Smooth muscle cell (in vitro differentiated cells): ENCODE measurements at regions not wholly inside any gene's neighbourhood (a gene's known extent, or its start where the extent isn't known, plus 50 kb on each side); places are given as distances from the start of the nearest gene placed in this dataset.

Experiments
- DNase-seq: peaks from one replicate; lab custom pipeline; 2025; ENCODE audit not compliant: unreplicated experiment; lab: John Stamatoyannopoulos, UW
- H2AFZ ChIP-seq: fragments of 200-600 bp; sonication (generic); 2 replicates; pipeline ENCODE4 v1.6.0; 2016; ENCODE audit warnings: antibody characterized with exemption, low read depth, mild to moderate bottlenecking
- H3F3A ChIP-seq: fragments of 200-600 bp; sonication (generic); 2 replicates; pipeline ENCODE4 v1.6.0; 2017; ENCODE audit warnings: antibody characterized with exemption, low read depth
- H3K27ac ChIP-seq: fragments of 200-600 bp; sonication (generic); 2 replicates; pipeline ENCODE4 v1.5.1; 2016; ENCODE audit warnings: low read depth, mild to moderate bottlenecking
- H3K27me3 ChIP-seq: fragments of 200-600 bp; sonication (generic); 2 replicates; pipeline ENCODE4 v1.6.1; 2016; ENCODE audit warnings: low read depth, mild to moderate bottlenecking
- H3K36me3 ChIP-seq: fragments of 200-600 bp; sonication (generic); 2 replicates; pipeline ENCODE4 v1.5.1; 2016; ENCODE audit warnings: low read depth
- H3K4me1 ChIP-seq: fragments of 200-600 bp; sonication (generic); 2 replicates; pipeline ENCODE4 v1.5.1; 2016; ENCODE audit warnings: low read depth
- H3K4me2 ChIP-seq: fragments of 200-600 bp; sonication (generic); 2 replicates; pipeline ENCODE4 v1.6.0; 2016; ENCODE audit warnings: mild to moderate bottlenecking
- H3K4me3 ChIP-seq: fragments of 200-600 bp; sonication (generic); 2 replicates; pipeline ENCODE4 v1.5.1; 2016; ENCODE audit warnings: mild to moderate bottlenecking
- H3K79me2 ChIP-seq: fragments of 200-600 bp; sonication (generic); 2 replicates; pipeline ENCODE4 v1.6.0; 2016; ENCODE audit warnings: low read depth, mild to moderate bottlenecking
- H3K9ac ChIP-seq: fragments of 200-600 bp; sonication (generic); 2 replicates; pipeline ENCODE4 v1.6.0; 2016; ENCODE audit warnings: low read depth
- H3K9me3 ChIP-seq: fragments of 200-600 bp; sonication (generic); replicated peaks from 2 replicates; pipeline ENCODE4 v1.5.1; 2016; ENCODE audit warnings: low read depth
- H4K20me1 ChIP-seq: fragments of 200-600 bp; sonication (generic); 2 replicates; pipeline ENCODE4 v1.6.0; 2016; ENCODE audit warnings: low read depth
- WGBS: methylation state at CpG from one replicate; pipeline ENCODE4 v1.1.7; 2016; ENCODE audit warnings: low lambda C conversion rate; 5-methylcytosine and 5-hydroxymethylcytosine counted together
- TF ChIP-seq, protein P1 (sequence below): fragments of 200-600 bp; sonication (generic); IDR thresholded peaks from 2 replicates; pipeline ENCODE4 v1.5.1; 2017; ENCODE audit warnings: borderline replicate concordance, mild to moderate bottlenecking, antibody characterized with exemption; ENCODE audit not compliant: insufficient read depth, poor library complexity, severe bottlenecking

- no peak overlapping the region for H3K9ac ChIP-seq
- no peaks in the 10 kb centered on the region for H3K9me3 ChIP-seq
- DNase-seq, result no peak
- no peaks in the 10 kb centered on the region for H3K79me2 ChIP-seq
- peaks cover 2% of the 10 kb centered on the region for H3K4me1 ChIP-seq
- H2AFZ ChIP-seq, result no peak overlapping the region
- no peak overlapping the region for H3K27ac ChIP-seq
- TF ChIP-seq, protein P1, sequence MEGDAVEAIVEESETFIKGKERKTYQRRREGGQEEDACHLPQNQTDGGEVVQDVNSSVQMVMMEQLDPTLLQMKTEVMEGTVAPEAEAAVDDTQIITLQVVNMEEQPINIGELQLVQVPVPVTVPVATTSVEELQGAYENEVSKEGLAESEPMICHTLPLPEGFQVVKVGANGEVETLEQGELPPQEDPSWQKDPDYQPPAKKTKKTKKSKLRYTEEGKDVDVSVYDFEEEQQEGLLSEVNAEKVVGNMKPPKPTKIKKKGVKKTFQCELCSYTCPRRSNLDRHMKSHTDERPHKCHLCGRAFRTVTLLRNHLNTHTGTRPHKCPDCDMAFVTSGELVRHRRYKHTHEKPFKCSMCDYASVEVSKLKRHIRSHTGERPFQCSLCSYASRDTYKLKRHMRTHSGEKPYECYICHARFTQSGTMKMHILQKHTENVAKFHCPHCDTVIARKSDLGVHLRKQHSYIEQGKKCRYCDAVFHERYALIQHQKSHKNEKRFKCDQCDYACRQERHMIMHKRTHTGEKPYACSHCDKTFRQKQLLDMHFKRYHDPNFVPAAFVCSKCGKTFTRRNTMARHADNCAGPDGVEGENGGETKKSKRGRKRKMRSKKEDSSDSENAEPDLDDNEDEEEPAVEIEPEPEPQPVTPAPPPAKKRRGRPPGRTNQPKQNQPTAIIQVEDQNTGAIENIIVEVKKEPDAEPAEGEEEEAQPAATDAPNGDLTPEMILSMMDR, result no peak
- no peak overlapping the region for H3K4me2 ChIP-seq
- 71% methylated on average over 3 of the region's 3 CpGs for WGBS
- no peak overlapping the region for H3K4me3 ChIP-seq
- H3K36me3 ChIP-seq, result no peaks in the 10 kb centered on the region
- H3K27me3 ChIP-seq, result no peaks in the 10 kb centered on the region
- H3F3A ChIP-seq, result no peaks in the 10 kb centered on the region
- no peaks in the 10 kb centered on the region for H4K20me1 ChIP-seq
Observed at GRCh38 chr4:117821834-117822233, 212.5 kb upstream of the NDST3 start.

- Histone ChIP-seq H3K4me2 (no peak overlapping the region), H3K9me3 (no peaks in the 10 kb centered on the region), H3K9ac (no peak overlapping the region), H4K20me1 (no peaks in the 10 kb centered on the region), H3K79me2 (no peaks in the 10 kb centered on the region), H3F3A (no peaks in the 10 kb centered on the region), H3K27ac (no peak overlapping the region), H3K36me3 (no peaks in the 10 kb centered on the region), H3K4me3 (no peak overlapping the region), H3K4me1 (no peaks in the 10 kb centered on the region), H2AFZ (no peak overlapping the region), H3K27me3 (no peaks in the 10 kb centered on the region)
- no peak for DNase-seq
- 91% methylated on average over 3 of the region's 3 CpGs for WGBS
- TF ChIP-seq, protein P1, result no peak
Observed at GRCh38 chr4:117823388-117823787, 210.9 kb upstream of the NDST3 start.

DNA sequence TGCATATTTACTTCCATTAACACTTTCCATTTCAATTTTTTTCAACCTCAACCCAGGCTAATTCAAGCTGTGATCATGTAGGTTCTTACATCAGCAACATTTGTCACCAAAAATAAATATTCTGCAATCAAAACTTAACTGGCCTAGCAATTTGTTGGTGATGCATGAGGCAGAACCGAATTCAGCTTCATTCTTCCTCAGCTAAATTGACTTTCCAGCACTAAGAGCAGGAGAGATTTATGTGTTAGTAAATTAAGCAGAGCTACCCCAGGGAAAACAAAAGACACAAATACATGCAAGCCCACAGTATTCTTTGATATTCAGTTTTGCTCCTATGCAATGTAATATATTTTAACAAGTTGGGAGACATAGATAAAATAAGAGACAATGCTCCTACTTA, 208.7 kb upstream of the NDST3 start:
- H3K4me2 ChIP-seq, result no peak overlapping the region
- H3F3A ChIP-seq, result no peaks in the 10 kb centered on the region
- WGBS, result 73% methylated on average over 1 of the region's 1 CpG
- H3K9me3 ChIP-seq, result no peaks in the 10 kb centered on the region
- H3K36me3 ChIP-seq, result no peaks in the 10 kb centered on the region
- H4K20me1 ChIP-seq, result no peaks in the 10 kb centered on the region
- no peak overlapping the region for H3K27ac ChIP-seq
- TF ChIP-seq, protein P1, result no peak
- no peak overlapping the region for H2AFZ ChIP-seq
- no peaks in the 10 kb centered on the region for H3K27me3 ChIP-seq
- no peaks in the 10 kb centered on the region for H3K79me2 ChIP-seq
- no peaks in the 10 kb centered on the region for H3K4me1 ChIP-seq
- no peak for DNase-seq
- no peak overlapping the region for H3K9ac ChIP-seq
- no peak overlapping the region for H3K4me3 ChIP-seq

DNA sequence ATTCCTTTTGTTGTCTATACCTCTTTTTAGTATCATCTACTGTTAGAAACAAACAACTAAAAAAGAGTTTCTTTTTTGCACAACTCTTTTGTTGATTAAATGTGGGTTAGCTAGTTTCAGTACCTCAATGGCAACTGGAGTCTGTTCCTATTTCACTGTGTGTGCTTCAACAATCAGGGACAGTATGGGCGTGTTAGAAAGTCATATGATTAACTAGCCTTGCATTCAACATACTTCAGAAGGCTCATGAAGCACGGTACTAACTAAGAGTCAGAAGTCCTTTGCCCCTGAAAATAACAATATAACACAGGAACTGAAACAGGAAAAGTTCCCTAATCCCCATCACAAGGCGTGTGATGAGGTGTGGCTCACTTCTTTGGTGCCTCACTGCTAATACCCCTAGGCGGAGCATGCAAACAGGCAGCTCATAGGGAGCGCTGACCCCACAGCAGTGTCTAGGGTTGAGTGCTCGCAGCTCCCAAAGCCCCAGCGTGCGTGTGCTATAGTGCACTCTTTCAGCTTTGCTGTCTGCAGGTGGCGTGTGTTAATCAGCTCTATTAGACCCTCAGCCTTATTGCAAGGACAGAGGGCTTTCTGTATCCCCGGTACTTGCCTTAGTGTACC, 203.1 kb upstream of the NDST3 start:
- Histone ChIP-seq H3F3A (no peaks in the 10 kb centered on the region), H3K4me1 (no peaks in the 10 kb centered on the region), H3K27ac (no peak overlapping the region), H4K20me1 (no peaks in the 10 kb centered on the region), H3K9ac (no peak overlapping the region), H3K79me2 (no peaks in the 10 kb centered on the region), H3K27me3 (no peaks in the 10 kb centered on the region), H3K9me3 (no peaks in the 10 kb centered on the region), H3K36me3 (no peaks in the 10 kb centered on the region), H2AFZ (no peak overlapping the region), H3K4me3 (no peak overlapping the region), H3K4me2 (no peak overlapping the region)
- no peak for DNase-seq
- WGBS, result 88% methylated on average over 10 of the region's 10 CpGs
- TF ChIP-seq, protein P1, result no peak
